KG1 (cell line): ENCODE measurements at regions not wholly inside any gene's neighbourhood (a gene's known extent, or its start where the extent isn't known, plus 50 kb on each side); places are given as distances from the start of the nearest gene placed in this dataset.

ENCODE experiments used
- DNase-seq: peaks from one replicate; lab custom pipeline; 2025; lab: John Stamatoyannopoulos, UW

- DNase-seq, result no peak
Observed at GRCh38 chr10:83663918-83664317, 475.4 kb upstream of the GHITM start.

DNA sequence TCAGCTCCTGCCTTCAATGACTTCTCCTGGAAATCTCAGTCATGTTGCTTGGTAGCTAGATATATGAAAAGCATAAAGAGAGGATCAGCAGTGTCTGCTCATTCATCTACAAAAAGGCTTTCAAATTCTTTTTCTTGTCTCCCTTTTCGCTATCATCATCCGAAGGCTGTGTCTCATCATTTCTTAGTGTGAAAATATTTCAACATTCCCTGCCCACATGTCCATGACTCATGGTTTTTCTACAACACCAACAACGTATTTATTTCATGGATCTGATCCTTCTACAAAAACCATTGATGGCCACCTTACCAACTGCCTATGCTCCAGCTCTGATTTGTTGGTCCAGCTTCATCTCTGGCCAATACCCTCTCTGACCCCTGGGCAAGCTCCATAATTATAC lies 472.5 kb upstream of the GHITM start:
- DNase-seq, result no peak

DNA sequence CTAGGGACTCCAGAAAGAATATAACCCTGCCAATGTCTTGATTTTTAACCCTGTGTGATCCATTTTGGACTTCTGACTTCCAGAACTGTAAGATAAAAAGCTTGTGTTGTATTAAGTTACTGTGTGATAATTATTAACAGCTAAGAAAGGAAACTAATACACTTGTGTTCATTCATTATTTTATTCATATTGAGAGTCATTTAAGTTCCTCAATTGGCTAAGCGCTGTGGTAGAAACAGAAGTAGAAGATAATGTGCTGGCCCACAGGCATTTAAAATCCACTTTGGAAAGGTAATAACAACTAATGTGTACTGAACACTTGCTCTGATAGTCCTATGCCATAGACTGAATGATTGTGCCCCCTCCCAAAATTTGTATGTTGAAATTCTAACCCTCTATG lies 471.7 kb upstream of the GHITM start:
- no peak for DNase-seq

DNA sequence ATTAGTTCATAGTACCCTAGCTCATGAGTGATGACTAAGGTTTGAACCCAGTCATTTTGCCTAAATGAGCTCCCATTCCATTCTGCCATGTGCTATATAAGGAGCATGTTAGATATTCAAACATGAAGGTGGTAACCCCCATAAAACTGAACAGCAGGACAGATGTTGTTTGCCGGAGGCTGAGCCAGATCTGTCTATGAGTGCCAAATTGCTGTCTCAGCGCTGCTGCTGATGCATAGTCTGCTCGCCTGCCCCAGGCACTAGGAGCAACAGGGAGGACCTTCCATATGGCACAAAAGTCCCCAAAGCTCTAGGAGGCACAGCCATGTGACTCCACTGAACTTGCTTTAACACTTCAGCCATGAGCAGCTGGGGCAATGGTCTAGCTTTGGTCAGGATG lies 466.0 kb upstream of the GHITM start:
- no peak for DNase-seq

- DNase-seq, result no peak
Observed at GRCh38 chr10:83677795-83678194, 461.5 kb upstream of the GHITM start.

- no peak for DNase-seq
Observed at GRCh38 chr10:83678850-83679249, 460.5 kb upstream of the GHITM start.

- no peak for DNase-seq
Observed at GRCh38 chr10:83680470-83680891, 458.8 kb upstream of the GHITM start.

- no peak for DNase-seq
Observed at GRCh38 chr10:83682414-83682813, 456.9 kb upstream of the GHITM start.

- no peak for DNase-seq
Observed at GRCh38 chr10:83685458-83685857, 453.9 kb upstream of the GHITM start.

DNA sequence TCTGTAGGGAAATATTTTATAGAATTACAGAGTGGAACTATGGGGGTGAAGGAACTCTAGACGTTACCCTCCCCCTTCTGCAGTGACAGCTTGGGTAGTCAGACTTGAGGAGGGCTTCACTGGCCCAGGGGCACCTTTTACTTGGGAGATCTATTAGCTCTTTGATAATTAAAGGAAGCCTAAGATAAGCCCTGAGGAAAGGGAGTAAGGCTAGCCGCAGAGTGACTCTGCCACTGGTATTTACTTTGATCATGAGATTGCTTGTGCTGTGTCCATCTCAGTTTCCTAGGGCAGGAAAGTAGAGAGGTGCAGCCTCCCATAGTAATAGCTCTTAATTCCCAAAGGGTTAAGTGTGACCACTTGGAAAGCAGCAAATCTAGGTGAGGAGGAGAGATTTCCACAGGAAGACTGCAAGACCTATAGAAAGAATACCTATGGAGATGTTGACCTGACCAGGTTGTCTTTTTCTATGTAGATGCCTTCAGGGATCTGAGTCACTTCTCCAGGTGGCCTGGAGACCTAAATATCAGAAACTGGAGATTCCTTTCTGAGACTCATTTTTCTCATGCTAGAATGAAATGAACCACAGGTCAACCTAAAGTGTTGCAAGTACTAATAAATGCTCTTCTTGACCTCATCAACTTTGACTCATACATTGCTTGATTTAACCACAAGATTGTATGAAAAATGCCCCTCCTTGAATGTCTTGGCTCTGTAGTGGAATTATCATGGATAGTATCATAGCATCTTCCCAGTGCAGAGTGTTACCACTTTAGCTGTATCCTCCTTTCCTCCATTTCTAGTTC lies 447.3 kb upstream of the GHITM start:
- DNase-seq, result no peak

- no peak for DNase-seq
Observed at GRCh38 chr10:83698899-83699298, 440.4 kb upstream of the GHITM start.

GRCh38 chr10:83701799-83702198 lies 437.5 kb upstream of the GHITM start:
- DNase-seq, result no peak

GRCh38 chr10:83702731-83703130 lies 436.6 kb upstream of the GHITM start:
- no peak for DNase-seq

GRCh38 chr10:83706120-83706519 lies 433.2 kb upstream of the GHITM start:
- DNase-seq, result no peak

GRCh38 chr10:83706952-83707582 lies 432.2 kb upstream of the GHITM start:
- no peak for DNase-seq

DNA sequence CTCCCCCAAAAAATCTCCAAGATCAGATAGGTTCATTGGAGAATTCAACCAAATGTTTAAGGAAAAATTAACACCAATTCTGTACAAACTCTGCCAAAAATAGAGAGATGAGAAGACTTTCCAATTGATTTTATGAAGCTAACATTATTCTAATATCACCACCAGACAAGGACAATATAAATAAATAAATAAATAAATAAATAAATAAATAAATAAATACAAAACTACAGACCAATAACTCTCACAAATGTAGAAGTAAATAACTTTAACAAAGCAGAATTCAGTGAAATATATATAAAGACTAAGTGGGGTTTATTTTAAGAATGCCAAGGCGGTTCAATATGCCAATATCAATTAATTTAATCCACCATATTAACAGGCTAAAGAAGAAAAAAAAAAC lies 425.9 kb upstream of the GHITM start:
- DNase-seq, result no peak

GRCh38 chr10:83723080-83723479 lies 416.2 kb upstream of the GHITM start:
- no peak for DNase-seq

DNA sequence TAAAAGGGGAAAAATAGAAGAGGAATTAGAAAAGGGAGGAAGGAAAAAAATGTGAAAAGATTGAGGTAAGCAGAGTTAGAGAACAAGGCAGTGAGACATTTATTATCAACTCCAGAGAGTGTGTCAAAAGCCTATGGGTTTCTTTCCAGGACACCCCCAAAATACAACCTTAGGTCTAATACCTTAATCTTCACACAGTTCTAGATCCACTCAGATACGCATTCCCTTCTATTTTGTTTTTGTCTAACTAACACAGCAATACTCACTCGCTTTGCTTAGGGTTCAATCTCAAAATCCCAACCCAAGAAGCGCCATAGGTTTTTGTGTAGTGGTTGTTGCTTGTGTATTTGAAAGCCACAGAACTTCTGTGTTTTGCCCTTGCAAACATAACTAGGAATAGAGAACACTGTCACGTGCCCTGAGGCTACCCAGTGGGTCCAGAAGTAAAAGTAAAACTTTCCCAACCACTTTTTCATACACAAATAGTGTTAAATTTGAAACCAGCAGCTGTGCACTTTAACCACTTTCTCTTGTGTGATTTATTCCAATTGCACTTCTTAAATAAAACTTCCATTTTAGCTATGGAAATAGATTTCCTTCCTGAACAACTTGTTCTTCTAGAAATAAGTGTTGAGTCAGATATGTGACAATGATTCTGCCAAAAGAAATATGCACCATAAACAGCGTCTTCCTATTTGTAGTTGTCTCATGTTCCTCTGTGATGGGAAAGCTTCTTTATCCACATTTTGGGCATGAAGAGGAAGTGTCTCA lies 414.7 kb upstream of the GHITM start:
- no peak for DNase-seq

- no peak for DNase-seq
Observed at GRCh38 chr10:83725567-83725966, 413.7 kb upstream of the GHITM start.

DNA sequence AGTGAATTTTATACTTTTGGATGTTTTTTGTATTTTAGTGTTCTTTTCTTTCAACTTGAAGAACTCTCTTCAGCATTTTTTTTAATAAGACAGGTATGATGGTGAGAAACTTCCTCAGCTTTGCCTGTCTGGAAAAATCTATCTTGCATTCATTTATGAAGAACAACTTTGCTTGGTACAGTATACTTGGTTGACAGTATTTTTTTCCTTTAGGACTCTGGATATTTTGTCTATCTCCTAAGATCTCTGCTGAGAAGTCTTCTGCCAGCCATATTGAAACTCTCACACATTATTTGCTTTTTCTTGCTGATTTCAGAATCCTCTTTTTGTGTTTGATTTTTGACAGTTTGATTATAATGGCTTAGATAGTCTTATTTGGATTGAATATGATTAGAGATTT lies 405.0 kb upstream of the GHITM start:
- no peak for DNase-seq

DNA sequence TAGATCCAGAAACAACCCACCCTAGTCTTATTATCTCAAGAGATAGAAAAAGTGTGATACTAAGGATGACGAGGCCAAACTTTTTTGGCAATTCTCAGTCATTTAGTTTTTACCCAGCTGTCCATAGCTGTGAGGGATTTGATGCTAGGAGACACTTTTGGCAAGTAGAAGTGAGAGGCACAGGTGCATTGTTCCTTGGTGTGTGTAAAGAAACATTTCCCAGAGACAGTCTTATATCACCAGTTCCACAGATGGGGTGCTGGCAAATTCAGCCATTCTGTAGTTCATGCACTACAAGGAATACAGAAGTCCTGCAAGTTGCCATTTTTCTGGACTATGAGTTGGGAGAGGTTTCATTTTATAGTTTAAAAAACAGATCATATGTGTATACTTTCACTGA lies 403.3 kb upstream of the GHITM start:
- no peak for DNase-seq

GRCh38 chr10:83750604-83751003 lies 388.7 kb upstream of the GHITM start:
- no peak for DNase-seq

DNA sequence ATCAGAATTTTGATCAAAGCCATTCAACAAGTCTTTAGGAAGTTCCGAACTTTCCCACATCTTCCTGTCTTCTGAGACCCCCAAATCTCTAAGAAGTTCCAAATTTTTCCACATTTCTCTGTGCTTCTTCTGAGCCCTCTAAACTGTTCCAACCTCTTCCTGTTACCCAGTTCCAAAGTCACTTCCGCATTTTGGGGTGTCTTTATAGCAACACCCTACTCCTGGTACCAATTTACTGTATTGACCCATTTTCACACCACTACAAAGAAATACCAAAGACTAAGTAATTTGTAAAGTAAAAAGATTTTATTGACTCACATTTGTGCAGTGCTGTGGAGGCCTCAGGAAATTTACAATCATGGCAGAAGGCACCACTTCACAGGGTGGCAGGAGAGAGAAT lies 385.8 kb upstream of the GHITM start:
- DNase-seq, result no peak
